ENCODE measurements at regions not wholly inside any gene's neighbourhood (a gene's known extent, or its start where the extent isn't known, plus 50 kb on each side); places are given as distances from the start of the nearest gene placed in this dataset.

GRCh38 chr16:27145630-27146029, 57.7 kb upstream of the KDM8 start:
- Histone ChIP-seq H3K9me3 (peaks cover 0 to 7% (median 0%) of the 10 kb centered on the region in 12 donors), H3K36me3 (no peaks in the 10 kb centered on the region), H3K27me3 (peaks cover 0 to 16% (median 0%) of the 10 kb centered on the region in 9 donors), H3K4me1 (no peaks in the 10 kb centered on the region), H3K4me3 (no peak overlapping the region), H3K27ac (no peak overlapping the region)
- DNase-seq: no peak
- 83 to 91% (median 86%) methylated on average over 1 of the region's 1 CpG for WGBS, 4 donors
- intact Hi-C loops (cut with DNase I): no loop called here
- no peak for ATAC-seq
- TF ChIP-seq CTCF (IDR thresholded peaks at IDR 0.05): no peak
- no peak for TF ChIP-seq POLR2A (IDR thresholded peaks at IDR 0.05)

GRCh38 chr16:27149986-27150385, 53.3 kb upstream of the KDM8 start:
- intact Hi-C loops (cut with DNase I): loop anchor here in 2 of 10 donors (5.0 kb wide), 3 partner anchors 217 to 307 kb away; no protein-coding TSS in a partner anchor

DNA sequence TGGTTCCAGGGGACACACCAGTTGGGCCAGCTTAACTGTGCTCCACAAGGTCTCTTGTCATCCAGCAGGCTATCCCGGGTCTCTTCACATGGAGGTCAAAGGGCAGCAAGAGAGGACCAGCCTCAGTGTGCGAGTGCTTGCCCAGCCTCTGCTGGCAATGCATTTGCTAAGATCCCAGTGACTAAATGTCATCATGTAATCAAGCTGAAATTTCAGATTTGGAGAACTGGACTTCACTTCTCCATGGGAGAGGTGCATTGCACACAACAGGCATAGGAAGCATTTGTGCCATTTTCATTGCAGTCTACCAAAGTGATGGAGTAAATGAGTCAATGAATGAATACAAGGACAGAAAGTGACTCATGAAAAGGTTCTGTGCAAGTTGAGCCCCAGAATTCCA, 51.2 kb upstream of the KDM8 start:
- intact Hi-C loops (cut with DNase I): loop anchor here in 2 of 10 donors (5.0 kb wide), 3 partner anchors 215 to 305 kb away; no protein-coding TSS in a partner anchor
- H3K36me3 ChIP-seq: no peaks in the 10 kb centered on the region
- 75 to 85% (median 81%) methylated on average over 2 of the region's 2 CpGs for WGBS, 4 donors
- no peaks in the 10 kb centered on the region for H3K27me3 ChIP-seq
- no peak for DNase-seq
- TF ChIP-seq POLR2A (IDR thresholded peaks at IDR 0.05) (no peak), CTCF (IDR thresholded peaks at IDR 0.05) (no peak)
- no peak overlapping the region for H3K4me3 ChIP-seq
- ATAC-seq: no peak
- no peaks in the 10 kb centered on the region for H3K9me3 ChIP-seq
- H3K4me1 ChIP-seq: peaks cover 0 to 6% (median 0%) of the 10 kb centered on the region in 12 donors
- H3K27ac ChIP-seq: no peak overlapping the region

More at GRCh38 chr16:27149986-27150385, 53.3 kb upstream of the KDM8 start:
- no peak for TF ChIP-seq CTCF (IDR thresholded peaks at IDR 0.05)
- TF ChIP-seq POLR2A (IDR thresholded peaks at IDR 0.05): no peak
- Histone ChIP-seq H3K27me3 (peaks cover 0 to 9% (median 0%) of the 10 kb centered on the region in 9 donors), H3K27ac (no peak overlapping the region), H3K4me3 (no peak overlapping the region), H3K9me3 (peaks cover 0 to 7% (median 0%) of the 10 kb centered on the region in 12 donors), H3K36me3 (no peaks in the 10 kb centered on the region), H3K4me1 (peaks cover 0 to 3% (median 0%) of the 10 kb centered on the region in 12 donors)
- WGBS, 4 donors: 69 to 100% (median 95%) methylated on average over 2 of the region's 2 CpGs
- ATAC-seq (no peak), DNase-seq (no peak)

GRCh38 chr16:27152801-27153200, 50.5 kb upstream of the KDM8 start:
- H3K27me3 ChIP-seq: no peaks in the 10 kb centered on the region
- H3K4me1 ChIP-seq: peaks cover 0 to 6% (median 0%) of the 10 kb centered on the region in 12 donors
- WGBS, 4 donors: 77 to 84% (median 80%) methylated on average over 4 of the region's 4 CpGs
- H3K4me3 ChIP-seq: no peak overlapping the region
- no peaks in the 10 kb centered on the region for H3K9me3 ChIP-seq
- intact Hi-C loops (cut with DNase I): loop anchor here in 2 of 10 donors (5.0 kb wide), 3 partner anchors 214 to 304 kb away; no protein-coding TSS in a partner anchor
- no peak overlapping the region for H3K27ac ChIP-seq
- no peak for ATAC-seq
- no peak for DNase-seq
- TF ChIP-seq POLR2A (IDR thresholded peaks at IDR 0.05) (no peak), CTCF (IDR thresholded peaks at IDR 0.05) (no peak)
- H3K36me3 ChIP-seq: no peaks in the 10 kb centered on the region
